Neural cell (in vitro differentiated cells): ENCODE measurements at regions not wholly inside any gene's neighbourhood (a gene's known extent, or its start where the extent isn't known, plus 50 kb on each side); places are given as distances from the start of the nearest gene placed in this dataset.

Experiments
- H2AFZ ChIP-seq: fragments of 200-600, 300-800 bp; sonication (generic), shearing (Covaris generic); 2 replicates; pipeline ENCODE4 v1.6.0; 2014; ENCODE audit warnings: low read depth, mild to moderate bottlenecking, antibody characterized with exemption, low read length, moderate library complexity
- H3F3A ChIP-seq: fragments of 200-600 bp; shearing (Covaris generic); 2 replicates; pipeline ENCODE4 v1.6.1; 2016; ENCODE audit warnings: mild to moderate bottlenecking, moderate library complexity, mixed read lengths, antibody characterized with exemption, low read length; ENCODE audit not compliant: insufficient read depth, poor library complexity, severe bottlenecking
- H3K27ac ChIP-seq: fragments of 200-600, 300-800 bp; sonication (generic), shearing (Covaris generic); 2 replicates; pipeline ENCODE4 v1.5.1; 2014; ENCODE audit warnings: mild to moderate bottlenecking, low read length, moderate library complexity
- H3K27me3 ChIP-seq: fragments of 300-800, 200-600 bp; sonication (generic), shearing (Covaris generic); 2 replicates; pipeline ENCODE4 v1.6.0; 2014; ENCODE audit warnings: mild to moderate bottlenecking, low read depth, low read length, moderate library complexity; ENCODE audit not compliant: insufficient read depth
- H3K36me3 ChIP-seq: fragments of 300-800, 200-600 bp; sonication (generic), shearing (Covaris generic); 2 replicates; pipeline ENCODE4 v1.5.1; 2014; ENCODE audit warnings: mild to moderate bottlenecking, antibody characterized with exemption, low read length, moderate library complexity; ENCODE audit not compliant: insufficient read depth
- H3K4me2 ChIP-seq: fragments of 300-800, 200-600 bp; sonication (generic), shearing (Covaris generic); 2 replicates; pipeline ENCODE4 v1.6.0; 2014; ENCODE audit warnings: mild to moderate bottlenecking, low read length
- H3K4me3 ChIP-seq: fragments of 300-800, 200-600 bp; sonication (generic), shearing (Covaris generic); 2 replicates; pipeline ENCODE4 v1.5.1; 2014; ENCODE audit warnings: mild to moderate bottlenecking, low read length, moderate library complexity
- H3K79me2 ChIP-seq: fragments of 200-600 bp; shearing (Covaris generic); replicated peaks from 2 replicates; pipeline ENCODE4 v1.6.0; 2014; ENCODE audit warnings: mild to moderate bottlenecking, low read length, moderate library complexity; ENCODE audit not compliant: insufficient read depth
- H3K9ac ChIP-seq: fragments of 300-800, 200-600 bp; sonication (generic), shearing (Covaris generic); 2 replicates; pipeline ENCODE4 v1.6.1; 2016; ENCODE audit warnings: mild to moderate bottlenecking, low read length, mixed read lengths
- H3K9me2 ChIP-seq: fragments of 200-600 bp; shearing (Covaris generic); 2 replicates; pipeline ENCODE4 v1.6.1; 2016; ENCODE audit warnings: mild to moderate bottlenecking, low read length, mixed read lengths; ENCODE audit not compliant: insufficient read depth
- H3K9me3 ChIP-seq: fragments of 200-600, 300-800 bp; sonication (generic), shearing (Covaris generic); 2 replicates; pipeline ENCODE4 v1.6.1; 2016; ENCODE audit warnings: mild to moderate bottlenecking, mixed run types, low read length, moderate library complexity, mixed read lengths
- H4K20me1 ChIP-seq: fragments of 200-600 bp; shearing (Covaris generic); 2 replicates; pipeline ENCODE4 v1.6.1; 2016; ENCODE audit warnings: mild to moderate bottlenecking, mixed run types; ENCODE audit not compliant: insufficient read depth
- CTCF ChIP-seq: fragments of 450-650 bp; IDR thresholded peaks from 2 replicates; pipeline ENCODE4 v1.5.1; 2014; ENCODE audit warnings: antibody characterized with exemption, mild to moderate bottlenecking, moderate library complexity; ENCODE audit not compliant: poor library complexity, severe bottlenecking
- EP300 ChIP-seq: fragments of 450-650 bp; conservative IDR thresholded peaks from 2 replicates; pipeline ENCODE4 v1.6.1; 2014; ENCODE audit warnings: antibody characterized with exemption, mild to moderate bottlenecking, moderate library complexity; ENCODE audit not compliant: poor library complexity, severe bottlenecking
- EZH2 ChIP-seq: fragments of 200-600, 300-800 bp; shearing (Covaris generic), sonication (generic); IDR thresholded peaks from 2 replicates; pipeline ENCODE4 v1.6.1; 2014; ENCODE audit warnings: antibody characterized with exemption, low read length, borderline replicate concordance, mild to moderate bottlenecking; ENCODE audit not compliant: insufficient read depth, poor library complexity, severe bottlenecking
- MXI1 ChIP-seq: fragments of 450-650 bp; conservative IDR thresholded peaks from 2 replicates; pipeline ENCODE4 v1.6.1; 2014; ENCODE audit warnings: antibody characterized with exemption, mild to moderate bottlenecking; ENCODE audit not compliant: poor library complexity, severe bottlenecking
- POLR2AphosphoS5 ChIP-seq: IDR thresholded peaks from 2 replicates; pipeline ENCODE4 v1.6.1; 2012
- RAD21 ChIP-seq: fragments of 450-650 bp; conservative IDR thresholded peaks from 2 replicates; pipeline ENCODE4 v1.6.1; 2014; ENCODE audit warnings: antibody characterized with exemption, mild to moderate bottlenecking, moderate library complexity
- REST ChIP-seq: IDR thresholded peaks from 2 replicates; pipeline ENCODE4 v1.6.1; 2012; ENCODE audit warnings: borderline replicate concordance
- SMC3 ChIP-seq: fragments of 450-650 bp; conservative IDR thresholded peaks from 2 replicates; pipeline ENCODE4 v1.6.1; 2014; ENCODE audit warnings: antibody characterized with exemption, mild to moderate bottlenecking, moderate library complexity; ENCODE audit not compliant: poor library complexity
- TAF1 ChIP-seq: IDR thresholded peaks from 2 replicates; pipeline ENCODE4 v1.6.1; 2012; ENCODE audit warnings: low read depth

- no peaks in the 10 kb centered on the region for H3K9me3 ChIP-seq
- no peak overlapping the region for H3K4me3 ChIP-seq
- H3K9me2 ChIP-seq, result no peaks in the 10 kb centered on the region
- H3F3A ChIP-seq, result no peaks in the 10 kb centered on the region
- H3K27ac ChIP-seq, result no peak overlapping the region
- H4K20me1 ChIP-seq, result no peaks in the 10 kb centered on the region
- H3K27me3 ChIP-seq, result no peaks in the 10 kb centered on the region
- H3K4me2 ChIP-seq, result no peak overlapping the region
- no peak overlapping the region for H2AFZ ChIP-seq
- H3K9ac ChIP-seq, result no peak overlapping the region
- no peaks in the 10 kb centered on the region for H3K36me3 ChIP-seq
- no peaks in the 10 kb centered on the region for H3K79me2 ChIP-seq
- no peak for TF ChIP-seq CTCF
- no peak for TF ChIP-seq POLR2AphosphoS5
- no peak for TF ChIP-seq EP300
- TF ChIP-seq EZH2, result no peak
- no peak for TF ChIP-seq REST
- TF ChIP-seq TAF1, result no peak
- TF ChIP-seq MXI1, result no peak
- TF ChIP-seq SMC3, result no peak
- TF ChIP-seq RAD21, result no peak
Measured at GRCh38 chr17:64769712-64770111, 107.6 kb upstream of the SMURF2 start.

- H3K27me3 ChIP-seq, result no peaks in the 10 kb centered on the region
- H2AFZ ChIP-seq, result no peak overlapping the region
- no peak overlapping the region for H3K9ac ChIP-seq
- H3K79me2 ChIP-seq, result no peaks in the 10 kb centered on the region
- H3K9me2 ChIP-seq, result no peaks in the 10 kb centered on the region
- H3F3A ChIP-seq, result no peaks in the 10 kb centered on the region
- no peaks in the 10 kb centered on the region for H3K36me3 ChIP-seq
- H3K4me3 ChIP-seq, result no peak overlapping the region
- no peaks in the 10 kb centered on the region for H3K9me3 ChIP-seq
- TF ChIP-seq CTCF (no peak), MXI1 (no peak), TAF1 (no peak), REST (no peak), EP300 (no peak), POLR2AphosphoS5 (no peak), SMC3 (no peak), EZH2 (no peak), RAD21 (no peak)
- no peak overlapping the region for H3K4me2 ChIP-seq
- H3K27ac ChIP-seq, result no peak overlapping the region
- H4K20me1 ChIP-seq, result no peaks in the 10 kb centered on the region
Measured at GRCh38 chr17:64767269-64767997, 105.3 kb upstream of the SMURF2 start.
